Fibroblast of gingiva (primary cell): ENCODE measurements at regions not wholly inside any gene's neighbourhood (a gene's known extent, or its start where the extent isn't known, plus 50 kb on each side); places are given as distances from the start of the nearest gene placed in this dataset.
"Not testable (repeated sequence)": the region's sequence is repeated elsewhere in the genome, so short reads cannot be mapped to it uniquely, and the experiment has no call there.

Experiments used
- DNase-seq: peaks from one replicate; pipeline ENCODE4 v3.0.0-alpha.2; 2011; ENCODE audit warnings: low read depth

- not testable (repeated sequence) for DNase-seq
Observed at GRCh38 chr2:87315183-87315902, 293.7 kb upstream of the PLGLB1 start.

GRCh38 chr2:87317193-87317592 lies 295.5 kb upstream of the PLGLB1 start:
- DNase-seq: not testable (repeated sequence)

GRCh38 chr2:87318814-87319491 lies 297.3 kb upstream of the PLGLB1 start:
- peak; percentile 62 for DNase-seq

DNA sequence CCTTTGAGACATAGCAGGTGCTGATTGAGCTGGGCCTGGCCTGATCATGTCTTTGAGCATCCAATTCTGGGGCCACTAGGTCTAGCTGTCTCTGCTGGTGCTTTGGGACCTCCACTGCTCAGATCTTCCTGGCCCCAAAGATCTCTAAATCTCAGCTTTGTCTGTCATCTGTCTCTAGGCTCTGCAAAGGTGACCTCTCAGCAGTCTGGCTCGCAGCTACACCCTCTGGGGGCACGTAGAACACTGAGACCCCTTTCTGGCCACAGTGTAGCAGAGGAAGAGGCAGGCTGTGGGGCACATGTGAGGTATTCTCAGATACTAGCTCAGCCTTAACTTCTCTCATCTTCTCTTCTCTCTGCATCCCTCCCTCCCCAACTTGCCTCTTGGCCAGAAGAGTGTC lies 298.1 kb upstream of the PLGLB1 start:
- DNase-seq: not testable (repeated sequence)

DNA sequence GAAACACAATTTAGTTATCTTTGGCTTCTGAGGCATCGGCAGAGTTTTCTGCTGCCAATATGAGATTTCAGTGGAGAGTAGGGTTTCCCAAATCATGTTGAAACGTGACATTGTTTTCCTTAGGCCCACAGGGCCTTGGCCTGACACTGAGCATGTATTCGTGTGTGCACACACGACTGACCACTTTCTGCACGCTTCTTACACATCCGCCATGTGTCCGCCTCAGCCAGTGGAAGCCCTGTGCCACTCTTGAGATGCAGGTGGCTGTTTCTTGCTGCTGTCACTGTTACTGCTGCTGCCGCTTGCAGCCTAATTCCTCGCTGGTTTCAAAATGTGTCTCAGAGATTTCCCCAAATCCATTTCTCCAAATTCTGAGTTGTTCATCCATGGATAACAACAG lies 299.6 kb upstream of the PLGLB1 start:
- DNase-seq: not testable (repeated sequence)

DNA sequence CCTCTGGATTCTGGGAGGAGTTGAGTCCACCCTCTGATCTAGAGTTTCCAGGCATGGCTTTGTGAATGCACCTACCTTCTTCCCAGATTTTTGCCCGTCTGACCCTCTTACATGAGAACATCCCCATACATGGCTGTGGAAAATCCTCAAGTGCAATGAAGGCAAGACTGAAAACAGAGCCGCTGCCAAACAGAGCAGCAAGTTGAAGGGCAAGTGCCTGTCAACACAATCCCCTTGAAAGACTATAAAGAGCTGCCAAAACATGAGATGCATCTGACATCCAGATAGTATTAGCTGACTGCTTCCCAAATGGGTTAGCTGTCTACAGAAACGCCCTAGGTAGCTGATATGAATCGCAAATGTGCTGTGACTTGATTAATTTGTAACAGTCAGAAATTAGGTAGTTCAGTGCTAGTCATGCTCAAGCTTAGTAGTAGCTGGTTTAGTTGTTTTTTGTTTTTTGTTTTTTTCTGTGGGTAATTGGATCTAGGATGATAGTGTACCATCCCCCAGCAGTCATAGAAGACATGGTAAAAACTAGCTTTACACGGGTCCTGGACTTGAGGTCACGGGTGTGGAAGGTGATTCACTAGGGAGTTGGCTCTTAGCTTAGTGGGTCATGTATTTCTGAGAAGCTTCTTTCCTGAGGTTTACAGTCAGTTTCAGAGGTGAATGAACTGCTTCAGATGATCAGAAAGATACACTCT lies 302.8 kb upstream of the PLGLB1 start:
- DNase-seq: not testable (repeated sequence)

DNA sequence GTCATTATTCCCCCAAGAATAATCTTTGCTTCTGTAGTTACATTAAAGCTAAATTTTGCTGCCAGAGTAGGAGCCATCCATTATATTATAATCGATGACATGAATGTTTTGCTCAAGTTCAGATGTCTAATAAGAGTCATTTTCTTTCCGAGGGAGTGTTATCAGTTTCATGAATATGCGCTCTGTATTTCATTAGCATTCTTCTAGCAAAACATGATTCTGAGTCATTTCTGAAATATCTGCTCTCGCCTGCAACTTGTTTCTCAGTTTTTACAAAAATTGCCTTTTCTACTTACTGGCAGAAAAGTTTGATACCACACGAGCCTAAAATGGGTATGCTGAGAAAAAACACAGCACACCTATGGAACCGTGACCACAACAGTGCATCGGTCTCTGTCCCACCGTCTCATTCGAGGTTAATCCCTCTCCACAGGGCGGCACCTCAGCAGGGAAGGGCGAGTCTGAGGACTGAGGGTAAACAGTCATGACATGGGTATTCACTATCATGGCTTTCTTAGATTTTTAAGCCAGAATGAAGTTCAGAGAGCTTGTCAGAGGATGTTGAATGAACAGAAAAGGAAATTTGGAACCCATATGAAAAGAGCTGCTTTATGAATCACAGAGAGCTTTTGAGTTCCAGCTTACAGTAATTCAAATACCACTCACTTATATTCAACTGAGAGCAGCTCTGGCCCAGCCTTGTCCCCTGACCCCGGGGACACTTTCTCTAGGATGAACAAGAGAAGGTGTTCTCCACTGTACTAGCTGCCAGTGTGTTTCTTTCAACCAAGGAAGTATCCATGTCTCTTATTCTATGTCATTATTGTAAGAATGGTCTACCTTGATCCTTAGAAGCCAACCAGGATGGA lies 303.6 kb upstream of the PLGLB1 start:
- not testable (repeated sequence) for DNase-seq

DNA sequence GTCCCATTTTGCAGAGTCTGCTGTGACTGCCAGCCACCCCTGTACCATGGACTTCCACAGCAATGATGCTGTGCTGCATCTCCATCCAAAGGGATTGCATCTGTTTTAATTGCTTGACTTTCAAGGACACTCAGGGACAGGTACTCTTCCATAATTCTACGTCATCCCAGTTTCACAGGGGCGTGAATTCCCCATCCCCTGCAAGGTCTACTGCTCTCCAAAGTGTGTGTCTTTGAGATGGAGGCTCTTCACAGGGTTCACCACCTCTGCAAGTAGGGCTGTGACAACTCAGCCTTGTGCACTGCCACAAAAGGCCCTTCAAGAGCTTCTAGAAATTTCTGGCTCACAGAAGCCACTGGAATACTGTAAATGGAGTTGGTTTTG lies 304.3 kb upstream of the PLGLB1 start:
- not testable (repeated sequence) for DNase-seq

- not testable (repeated sequence) for DNase-seq
Observed at GRCh38 chr2:87326754-87327153, 305.1 kb upstream of the PLGLB1 start.

DNA sequence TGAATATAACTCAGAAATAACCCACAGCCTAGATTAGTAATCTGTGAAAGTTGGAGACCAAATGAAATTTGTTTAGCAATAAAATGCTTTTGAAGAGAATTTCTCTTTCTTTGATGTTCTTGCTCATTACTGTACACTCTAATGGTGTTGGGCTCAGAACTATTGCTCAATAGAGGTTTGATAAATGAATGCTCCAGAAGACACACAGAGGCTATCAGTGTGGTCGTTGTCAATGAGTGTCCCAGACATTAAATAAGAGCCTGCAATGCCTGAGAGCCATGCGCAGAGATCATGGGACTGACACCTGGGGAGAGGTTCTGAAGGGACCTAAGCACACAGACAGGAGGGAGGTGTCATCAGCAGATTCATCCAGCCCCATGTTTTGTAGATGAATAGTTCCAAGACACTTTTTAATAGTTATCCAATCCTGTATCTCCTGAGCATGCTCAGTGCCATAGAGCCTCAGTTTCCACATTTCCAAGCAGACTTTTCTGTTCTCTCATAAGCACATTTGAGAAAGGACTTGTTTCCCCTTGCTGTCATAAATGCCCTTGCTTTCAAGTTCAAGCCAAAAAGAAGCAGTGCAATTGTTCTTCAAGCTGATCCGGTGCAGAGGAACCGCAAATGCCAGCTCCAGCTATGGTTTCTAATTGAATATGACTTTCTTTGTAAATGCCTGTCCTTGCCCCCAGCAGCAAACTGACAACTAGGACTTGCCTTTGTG lies 306.2 kb upstream of the PLGLB1 start:
- DNase-seq: not testable (repeated sequence)

GRCh38 chr2:87329529-87329928 lies 307.9 kb upstream of the PLGLB1 start:
- DNase-seq: not testable (repeated sequence)

DNA sequence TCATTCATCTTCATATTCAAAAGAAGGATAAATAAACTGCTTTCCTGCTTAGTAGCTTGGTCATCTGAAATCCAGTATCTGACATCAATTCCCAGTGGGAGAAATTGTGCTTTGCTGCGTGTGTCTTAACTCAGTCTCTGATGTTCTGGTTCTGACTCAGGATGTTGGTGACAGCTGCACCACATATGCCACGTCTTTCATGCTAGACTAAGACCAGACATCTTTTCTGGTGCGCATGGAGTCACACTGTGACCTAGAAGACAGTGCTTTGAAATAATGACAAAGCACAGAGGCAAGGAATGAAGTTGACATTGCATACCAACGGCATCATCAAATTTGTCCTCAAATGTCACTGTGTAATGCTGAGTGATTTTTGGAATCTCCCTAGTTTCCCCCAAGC lies 308.8 kb upstream of the PLGLB1 start:
- not testable (repeated sequence) for DNase-seq

DNA sequence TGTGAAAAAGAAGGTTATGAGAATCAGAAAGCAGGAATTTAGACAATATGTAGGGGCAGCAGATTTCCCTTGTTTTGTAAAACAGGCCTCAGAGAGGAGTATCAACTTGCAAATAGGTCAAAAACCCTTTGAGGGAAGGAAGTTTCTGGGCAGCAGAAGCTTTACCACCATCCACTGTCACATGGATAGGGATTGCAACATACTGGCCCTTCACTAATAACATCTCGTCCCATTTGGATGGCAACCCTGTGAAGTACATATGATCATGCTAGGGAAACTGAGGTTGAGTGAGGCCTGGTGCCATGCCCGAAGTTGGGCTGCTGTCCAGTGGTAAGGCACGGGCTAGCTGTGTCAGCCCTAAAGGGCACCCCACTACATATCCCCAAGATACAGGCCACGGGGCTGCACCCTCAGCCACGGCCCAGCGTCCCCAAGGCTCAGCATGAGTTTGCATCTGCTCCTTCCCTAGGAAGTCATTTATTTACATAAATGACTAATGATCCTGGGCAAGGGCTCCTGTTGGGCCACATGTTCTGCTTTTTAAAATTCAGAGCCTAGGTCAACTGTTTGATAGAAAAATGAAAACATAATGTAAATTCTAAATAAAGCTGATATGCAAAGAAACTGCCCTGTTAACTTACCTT lies 310.4 kb upstream of the PLGLB1 start:
- DNase-seq: peak; percentile 56

GRCh38 chr2:87334888-87335287 lies 313.2 kb upstream of the PLGLB1 start:
- DNase-seq: not testable (repeated sequence)

DNA sequence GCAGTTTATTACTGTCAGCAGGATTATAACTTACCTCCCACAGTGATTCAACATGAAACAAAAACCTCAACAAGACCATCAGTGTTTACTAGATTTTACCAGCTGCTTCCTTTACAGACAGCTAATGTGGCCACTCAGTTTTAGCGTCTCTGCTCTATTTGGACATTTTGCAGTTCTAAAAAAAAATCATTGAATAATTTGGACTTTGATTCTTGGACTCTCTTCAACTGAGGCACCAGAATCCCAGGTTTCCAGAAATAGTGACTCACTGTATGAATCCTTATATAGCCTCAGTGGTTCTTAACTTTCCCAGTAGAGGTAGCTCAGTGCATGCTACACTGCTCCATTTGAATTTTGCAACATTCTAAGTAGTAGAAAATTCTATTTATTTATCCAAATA lies 317.4 kb upstream of the PLGLB1 start:
- peak; percentile 60 for DNase-seq

GRCh38 chr2:87341601-87342014 lies 320.0 kb upstream of the PLGLB1 start:
- DNase-seq: peak; percentile 77

- not testable (repeated sequence) for DNase-seq
Observed at GRCh38 chr2:87342175-87342574, 320.5 kb upstream of the PLGLB1 start.

DNA sequence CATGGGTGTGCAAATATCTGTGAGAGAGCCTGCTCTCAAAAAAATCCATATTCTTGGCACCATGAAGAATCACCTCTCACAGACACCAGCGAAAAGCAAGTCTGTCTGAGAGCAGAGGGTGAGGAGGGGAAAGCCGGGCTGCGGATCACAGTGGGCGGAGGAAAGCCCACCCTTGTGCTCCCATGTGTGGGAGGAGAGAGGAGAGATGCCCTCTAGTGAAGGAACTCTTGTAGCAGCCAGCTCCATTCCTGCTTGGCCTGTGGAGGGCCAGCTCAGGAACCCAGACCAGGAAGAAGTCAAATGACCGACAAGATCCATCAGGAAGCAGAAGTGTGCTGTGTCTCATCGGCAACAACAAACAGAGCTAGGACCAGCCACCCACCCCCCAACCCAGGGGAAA lies 321.7 kb upstream of the PLGLB1 start:
- DNase-seq: not testable (repeated sequence)

GRCh38 chr2:87345283-87345682 lies 323.6 kb upstream of the PLGLB1 start:
- not testable (repeated sequence) for DNase-seq

DNA sequence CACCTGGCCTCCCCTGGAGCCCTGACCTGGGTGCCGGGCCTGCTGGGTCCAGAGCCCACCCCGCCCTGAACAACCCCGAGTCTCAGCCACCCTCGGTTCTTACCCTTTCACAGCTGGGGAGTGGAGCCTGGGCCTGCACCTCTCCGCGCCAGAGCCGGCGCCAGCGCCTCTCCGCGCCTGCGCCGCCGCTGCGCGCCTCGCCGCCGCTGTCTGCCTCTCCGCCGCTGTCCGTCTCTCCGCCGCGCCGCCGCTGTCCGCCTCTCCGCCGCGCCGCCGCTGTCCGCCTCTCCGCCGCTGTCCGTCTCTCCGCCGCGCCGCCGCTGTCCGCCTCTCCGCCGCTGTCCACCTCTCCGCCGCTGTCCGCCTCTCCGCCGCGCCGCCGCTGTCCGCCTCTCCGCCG lies 326.9 kb upstream of the PLGLB1 start:
- DNase-seq: not testable (repeated sequence)

DNA sequence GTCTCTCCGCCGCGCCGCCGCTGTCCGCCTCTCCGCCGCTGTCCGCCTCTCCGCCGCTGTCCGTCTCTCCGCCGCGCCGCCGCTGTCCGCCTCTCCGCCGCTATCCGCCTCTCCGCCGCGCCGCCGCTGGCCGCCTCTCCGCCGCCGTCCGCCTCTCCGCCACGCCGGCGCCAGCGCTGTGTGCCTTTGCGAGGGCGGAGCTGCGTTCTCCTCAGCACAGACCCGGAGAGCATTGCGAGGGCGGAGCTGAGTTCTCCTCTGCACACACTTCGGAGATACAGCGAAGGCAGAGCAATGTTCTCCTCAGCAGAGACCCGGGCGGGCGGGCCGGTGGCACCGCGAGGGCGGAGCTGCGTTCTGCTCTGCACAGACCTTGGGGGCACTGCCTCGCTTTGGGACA lies 327.4 kb upstream of the PLGLB1 start:
- DNase-seq: not testable (repeated sequence)
